GM10266 (cell line): ENCODE measurements at regions not wholly inside any gene's neighbourhood (a gene's known extent, or its start where the extent isn't known, plus 50 kb on each side); places are given as distances from the start of the nearest gene placed in this dataset.

ENCODE experiments used
- DNase-seq: peaks from one replicate; pipeline ENCODE4 v3.0.0; 2012; ENCODE audit errors: extremely low spot score
- CTCF ChIP-seq: IDR thresholded peaks from 2 replicates; pipeline ENCODE4 v1.5.1; 2012; ENCODE audit warnings: mild to moderate bottlenecking, low read depth; ENCODE audit not compliant: control insufficient read depth, insufficient read depth; ENCODE audit errors: missing control alignments

GRCh38 chr6:106885679-106886078 lies 88.8 kb downstream of the CD24 start:
- no peak for DNase-seq
- no peak for TF ChIP-seq CTCF

- DNase-seq: no peak
- TF ChIP-seq CTCF: no peak
Measured at GRCh38 chr6:106884576-106884975, 90.0 kb downstream of the CD24 start.

GRCh38 chr6:106883808-106884262 lies 90.7 kb downstream of the CD24 start:
- no peak for TF ChIP-seq CTCF

GRCh38 chr6:106882601-106883518 lies 91.7 kb downstream of the CD24 start:
- DNase-seq: no peak
- TF ChIP-seq CTCF: no peak

More at GRCh38 chr6:106883808-106884262, 90.7 kb downstream of the CD24 start:
- no peak for DNase-seq

GRCh38 chr6:106882138-106882537 lies 92.4 kb downstream of the CD24 start:
- no peak for TF ChIP-seq CTCF
- DNase-seq: no peak

- no peak for TF ChIP-seq CTCF
- DNase-seq: no peak
Measured at GRCh38 chr6:106880952-106881351, 93.6 kb downstream of the CD24 start.

- DNase-seq: no peak
- TF ChIP-seq CTCF: no peak
Measured at GRCh38 chr6:106875782-106876321, 98.7 kb downstream of the CD24 start.
